Tibial nerve (tissue), 3 donors: ENCODE measurements at regions not wholly inside any gene's neighbourhood (a gene's known extent, or its start where the extent isn't known, plus 50 kb on each side); places are given as distances from the start of the nearest gene placed in this dataset.

ENCODE experiments used
- CTCF ChIP-seq, 5 experiments: fragments of 200-600 bp in 3 of 5; fragments of 450-650 bp in 2 of 5; sonication (generic) in 3 of 5; IDR thresholded peaks; one replicate each; pipeline ENCODE4 v1.5.1; 2016 to 2019; ENCODE audit warnings: antibody characterized with exemption in 5 of 5, mild to moderate bottlenecking in 3 of 5, moderate library complexity in 2 of 5
- POLR2A ChIP-seq, 2 donors: fragments of 450-650 bp; IDR thresholded peaks; one replicate each; pipeline ENCODE4 v1.6.1; 2017; ENCODE audit warnings: antibody characterized with exemption in 2 of 2, mild to moderate bottlenecking in 2 of 2, moderate library complexity in 2 of 2

GRCh38 chr5:56625541-56625940 is 189.8 kb upstream of the MAP3K1 start:
- TF ChIP-seq CTCF (IDR thresholded peaks at IDR 0.05) (no peak), POLR2A (IDR thresholded peaks at IDR 0.05) (no peak)
